ENCODE measurements at regions not wholly inside any gene's neighbourhood (a gene's known extent, or its start where the extent isn't known, plus 50 kb on each side); places are given as distances from the start of the nearest gene placed in this dataset.

DNA sequence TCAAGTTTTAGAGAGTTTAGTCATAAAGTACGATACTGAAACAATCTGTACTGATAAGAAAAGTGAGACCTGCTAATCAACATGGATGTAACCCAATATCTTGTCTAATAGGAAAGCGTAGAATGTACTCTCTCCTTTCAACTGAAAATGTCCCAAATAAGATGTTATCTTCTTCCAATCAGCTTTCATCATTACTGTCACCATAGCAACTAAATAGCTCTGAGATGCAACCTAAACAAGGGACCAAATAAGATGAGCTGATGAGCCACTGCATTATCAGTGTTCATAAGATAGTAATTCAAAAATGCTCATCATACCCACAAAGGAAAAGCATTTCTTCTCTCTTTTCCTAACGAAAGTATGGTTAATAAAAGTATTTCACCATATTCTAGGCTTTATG, 1108.3 kb upstream of the MAP3K7 start:
- DNase-seq (ENCODE audit: low read depth): no peak

DNA sequence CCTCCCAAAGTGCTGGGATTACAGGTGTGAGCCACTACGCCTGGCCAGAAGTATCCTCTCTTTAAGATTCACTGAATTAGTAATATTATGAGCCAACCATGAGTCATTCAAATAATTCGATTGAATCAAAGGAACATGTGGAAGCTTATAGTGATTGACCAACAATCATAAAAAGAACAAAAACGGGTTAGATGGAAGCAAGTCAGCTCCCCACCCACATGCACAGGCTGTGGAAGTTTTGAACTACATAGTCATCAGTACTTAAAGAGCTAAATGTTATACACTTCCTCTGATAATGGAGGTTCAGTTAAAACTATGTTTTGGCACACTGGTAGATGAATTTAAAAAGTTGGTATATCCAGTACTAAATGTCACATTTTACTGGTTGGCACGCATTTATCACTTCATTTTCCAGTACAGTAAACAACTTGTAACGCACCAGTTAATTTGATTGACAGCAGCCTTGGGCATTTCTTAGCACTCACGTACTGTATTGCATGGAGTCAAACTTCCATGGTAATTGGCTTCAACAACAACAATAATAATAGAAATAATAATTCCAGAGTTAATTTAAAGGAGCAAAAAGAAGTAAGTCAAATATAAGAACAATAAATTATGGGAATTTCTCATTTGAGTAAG, 1107.3 kb upstream of the MAP3K7 start:
- DNase-seq (ENCODE audit: low read depth): peak; percentile 33

DNA sequence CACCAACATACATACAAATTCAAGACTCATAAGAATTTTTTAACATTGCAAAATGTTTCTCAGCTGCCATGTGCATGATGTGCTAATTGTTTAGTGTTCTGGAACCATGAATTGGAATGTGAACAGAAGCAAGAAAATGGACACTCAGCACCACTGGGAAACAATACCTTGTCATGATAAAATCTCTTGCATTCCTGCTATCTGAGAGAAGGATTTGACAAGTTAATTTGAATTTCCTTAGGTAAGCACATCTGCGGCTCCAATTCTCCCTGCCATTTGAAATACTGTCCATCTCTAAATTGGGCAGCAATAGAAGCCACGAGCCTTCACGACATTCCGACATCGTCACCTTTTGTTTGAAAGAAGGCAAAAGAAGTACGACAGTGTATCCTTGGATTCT, 1104.6 kb upstream of the MAP3K7 start:
- DNase-seq (ENCODE audit: low read depth): no peak

DNA sequence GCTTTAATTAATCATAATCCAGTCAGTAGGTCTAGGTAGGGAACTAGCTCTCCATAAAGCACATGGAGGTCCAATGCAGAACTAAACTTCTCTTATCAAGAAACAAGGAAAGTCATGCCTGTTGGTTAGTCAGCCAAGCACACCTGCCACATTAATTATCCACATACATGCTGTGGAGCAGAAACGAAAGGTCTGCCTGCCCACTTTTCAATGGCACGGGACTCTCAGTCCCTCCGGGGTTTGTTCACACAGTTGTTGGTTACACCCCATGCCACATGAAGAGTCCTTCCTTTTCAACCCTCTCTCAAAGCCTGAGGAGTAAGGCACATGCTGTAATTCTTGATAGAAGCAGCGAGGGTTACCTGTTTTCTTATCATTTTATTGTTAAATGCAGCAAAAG, 1096.4 kb upstream of the MAP3K7 start:
- DNase-seq (ENCODE audit: low read depth): no peak

DNA sequence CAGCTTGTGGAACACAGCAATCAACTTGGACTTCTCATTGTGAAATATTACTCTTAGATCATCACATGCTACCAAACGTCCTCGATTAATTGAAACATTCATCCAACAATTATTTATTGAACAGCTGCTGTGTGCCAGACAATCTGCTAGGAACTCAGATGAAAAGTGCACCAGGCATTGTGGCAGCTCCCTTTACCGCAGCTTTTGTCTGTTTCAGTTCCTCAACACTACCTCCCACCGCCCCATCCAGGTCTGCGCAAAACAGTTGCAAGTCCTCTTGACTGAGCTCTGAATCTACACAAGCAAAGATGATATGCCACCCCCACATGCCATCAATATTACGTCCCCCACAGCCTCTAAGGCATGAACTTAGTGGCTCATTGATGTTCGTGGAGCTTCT, 1094.4 kb upstream of the MAP3K7 start:
- no peak for DNase-seq (ENCODE audit: low read depth)

DNA sequence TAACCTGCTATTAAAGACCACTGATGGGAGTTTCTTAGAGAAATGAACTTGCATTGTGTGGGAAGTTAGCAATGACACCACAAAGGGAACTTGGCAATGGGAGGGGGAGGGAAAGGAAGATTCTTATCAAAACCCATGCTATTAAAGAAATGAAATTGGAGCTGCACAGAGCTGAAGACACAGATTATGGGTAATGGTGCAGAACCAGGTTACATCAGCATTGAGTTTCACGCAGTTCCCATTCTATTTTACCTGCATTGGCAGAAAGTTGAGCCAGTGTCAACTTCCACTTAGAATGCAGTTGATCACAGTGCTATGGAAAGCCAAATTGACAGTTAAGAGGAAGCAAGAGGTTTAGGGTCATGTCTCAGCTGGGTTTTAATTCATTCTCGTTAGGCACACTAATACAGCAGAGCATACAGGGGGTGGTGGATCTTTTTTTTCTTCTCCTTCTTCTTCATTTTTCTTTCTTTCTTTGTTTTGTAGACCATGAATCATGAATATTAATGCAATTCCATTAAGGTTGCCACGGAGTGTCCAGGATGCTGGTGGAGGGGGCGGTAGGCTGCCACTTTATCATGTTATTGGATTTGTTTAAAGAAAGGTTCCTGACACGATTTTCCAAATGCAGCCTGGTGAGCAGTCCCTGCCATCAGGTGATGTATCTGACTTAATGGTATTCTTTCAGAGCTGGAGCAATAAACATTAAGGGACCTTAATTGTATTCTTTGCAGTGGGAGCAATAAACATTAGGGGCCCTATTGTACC, 1092.0 kb upstream of the MAP3K7 start:
- no peak for DNase-seq (ENCODE audit: low read depth)

DNA sequence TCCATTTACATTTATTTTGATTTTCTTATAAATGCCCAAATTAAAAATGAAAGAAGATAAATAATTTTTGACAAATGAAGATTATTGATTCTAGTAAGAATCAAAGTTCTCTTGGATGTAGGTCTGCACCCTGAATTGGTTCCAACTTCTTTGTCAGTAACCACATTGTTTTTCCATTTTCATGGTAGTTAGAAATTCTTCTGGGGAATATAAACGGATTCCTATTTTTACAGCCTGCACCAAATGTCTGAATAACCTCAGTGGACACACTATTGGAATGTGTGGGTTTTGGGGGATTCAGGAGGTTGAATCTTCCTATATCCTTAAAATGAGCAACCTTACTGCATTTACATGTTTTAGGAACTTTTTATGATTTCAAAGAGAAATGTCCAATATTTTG, 1085.3 kb upstream of the MAP3K7 start:
- no peak for DNase-seq (ENCODE audit: low read depth)

DNA sequence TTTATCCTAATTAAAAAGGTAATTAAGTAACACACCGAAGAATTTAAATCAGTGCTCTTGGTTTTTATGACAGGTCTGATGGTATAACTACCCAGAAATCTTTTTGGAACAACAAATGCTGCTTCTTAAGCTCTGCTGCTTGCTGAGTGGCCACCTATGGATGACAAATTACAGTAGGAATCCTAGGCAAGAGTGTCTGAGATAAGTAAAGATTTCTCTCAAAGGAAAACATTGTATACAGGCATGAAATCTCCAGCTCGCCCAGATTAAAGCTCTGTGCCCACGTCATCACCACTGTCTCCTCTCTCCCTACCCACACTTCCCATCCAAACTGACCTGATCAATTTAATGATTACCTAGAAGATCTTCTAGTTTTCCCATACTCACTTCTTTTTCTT, 1083.0 kb upstream of the MAP3K7 start:
- DNase-seq (ENCODE audit: low read depth): no peak

DNA sequence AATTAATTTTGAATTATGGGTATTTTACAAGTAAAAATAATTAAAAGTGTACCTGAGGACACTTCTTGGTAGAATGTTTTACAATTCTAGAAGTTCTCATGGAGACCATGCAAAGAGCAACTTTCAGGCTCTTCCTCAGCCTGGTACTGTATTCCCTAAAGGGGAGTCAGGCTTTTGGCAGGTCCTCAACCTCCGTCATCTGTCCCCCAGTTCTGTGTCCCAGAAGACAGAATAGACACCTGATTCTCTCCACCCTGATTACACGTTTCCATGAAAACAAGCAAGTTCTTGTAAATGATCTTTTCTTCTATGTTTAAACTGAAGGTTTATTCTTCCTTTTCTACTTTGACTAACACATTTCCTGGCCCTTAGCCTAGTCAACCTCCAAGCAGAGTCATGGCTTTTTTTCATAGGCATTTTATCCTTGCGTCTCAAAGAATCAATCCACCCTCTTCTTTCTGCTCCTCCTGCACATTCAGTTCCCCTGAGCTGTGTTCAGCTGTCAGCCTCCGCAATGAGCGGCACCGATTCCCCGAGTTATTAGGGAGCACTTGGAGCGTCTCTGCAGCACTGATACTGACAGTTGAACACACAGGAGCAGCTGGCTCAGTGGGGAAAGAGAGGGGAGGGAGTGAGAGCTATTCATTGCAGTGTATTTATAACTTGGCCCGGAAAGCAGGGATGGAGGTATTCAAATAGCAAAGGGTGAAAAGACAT, 1082.4 kb upstream of the MAP3K7 start:
- no peak for DNase-seq (ENCODE audit: low read depth)

DNA sequence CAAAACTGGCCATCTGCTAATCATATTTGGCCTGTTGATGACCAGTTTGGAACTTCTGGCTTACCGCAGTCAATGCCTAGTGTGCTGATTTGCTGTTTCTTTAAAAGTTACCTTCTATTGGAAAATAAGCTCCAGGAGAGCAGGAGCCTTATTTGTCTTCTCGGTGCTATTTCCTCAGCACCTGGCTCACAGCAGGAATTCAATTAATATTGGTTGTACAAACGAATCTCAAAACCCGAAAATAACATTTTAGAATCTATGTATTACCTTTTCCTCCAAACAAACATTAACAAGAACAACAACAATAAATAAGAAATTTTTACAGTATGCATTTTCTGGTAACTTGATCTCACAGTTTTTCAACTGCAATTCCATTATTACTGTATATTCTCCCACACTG, 1080.7 kb upstream of the MAP3K7 start:
- no peak for DNase-seq (ENCODE audit: low read depth)

DNA sequence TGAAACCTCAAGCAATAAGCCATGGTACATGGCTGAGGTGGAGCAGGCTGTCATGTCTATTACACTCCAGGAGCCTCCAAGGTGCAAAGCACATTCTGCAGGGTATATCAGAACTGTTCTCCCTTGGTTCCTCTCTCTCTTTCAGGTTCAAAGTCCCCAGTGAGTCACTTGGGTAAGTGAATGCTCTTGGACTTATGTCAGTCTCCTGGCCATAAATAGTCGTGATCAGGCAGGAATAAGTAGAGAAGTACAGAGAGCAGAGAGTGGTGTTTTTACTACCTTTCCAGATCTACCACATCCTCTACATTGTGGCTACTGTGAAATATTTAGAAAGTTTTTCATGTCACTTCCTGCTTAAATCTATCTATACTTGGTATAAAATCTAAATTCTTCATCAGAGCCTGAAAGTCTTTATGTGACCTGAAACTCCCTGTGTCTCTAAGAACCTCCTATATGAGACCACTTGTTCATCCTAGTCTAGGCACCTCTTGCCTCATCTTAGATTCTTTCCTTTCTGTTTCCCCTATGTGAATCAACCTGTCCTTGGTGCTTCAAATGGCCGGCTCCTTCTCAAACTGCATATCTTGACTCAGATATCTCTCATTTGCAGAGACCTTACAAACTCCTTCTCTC, 1077.6 kb upstream of the MAP3K7 start:
- DNase-seq (ENCODE audit: low read depth): no peak

DNA sequence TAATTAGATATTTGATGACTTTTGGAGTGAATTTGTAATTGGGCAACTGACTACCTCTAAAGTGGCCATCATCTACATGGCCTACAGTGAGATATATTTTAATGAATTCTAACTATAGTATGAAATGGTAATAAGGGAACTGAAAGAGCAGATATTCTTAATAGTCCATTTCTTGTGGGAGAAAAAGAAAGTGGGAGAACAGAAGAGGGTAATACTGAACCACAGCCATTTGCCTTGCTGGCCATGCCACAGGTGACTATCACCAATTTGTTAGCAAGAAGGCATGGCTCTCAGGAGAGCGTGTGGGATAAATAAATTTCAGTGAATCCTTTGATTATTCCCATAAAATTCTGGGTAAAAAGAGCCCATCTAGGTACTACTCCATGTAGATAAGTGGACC, 1074.0 kb upstream of the MAP3K7 start:
- no peak for DNase-seq (ENCODE audit: low read depth)

DNA sequence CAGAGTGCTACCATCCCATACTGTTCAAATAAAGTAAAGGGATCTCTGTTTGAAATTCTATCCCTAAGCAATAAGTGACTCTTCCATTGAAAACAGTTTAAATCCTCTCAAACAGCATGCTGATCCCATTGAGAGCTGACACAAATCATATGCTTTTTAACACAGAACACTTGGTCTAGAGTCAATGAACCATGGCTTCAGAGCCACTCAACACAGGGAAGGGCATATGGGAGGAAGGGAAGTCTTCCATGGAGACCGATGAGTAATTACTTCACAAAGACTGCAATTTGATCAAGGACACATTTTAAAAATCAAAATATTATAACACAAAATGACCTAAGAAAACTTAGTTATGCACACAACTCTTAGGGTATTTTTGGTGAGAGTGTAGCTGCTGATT, 1073.0 kb upstream of the MAP3K7 start:
- DNase-seq (ENCODE audit: low read depth): no peak

DNA sequence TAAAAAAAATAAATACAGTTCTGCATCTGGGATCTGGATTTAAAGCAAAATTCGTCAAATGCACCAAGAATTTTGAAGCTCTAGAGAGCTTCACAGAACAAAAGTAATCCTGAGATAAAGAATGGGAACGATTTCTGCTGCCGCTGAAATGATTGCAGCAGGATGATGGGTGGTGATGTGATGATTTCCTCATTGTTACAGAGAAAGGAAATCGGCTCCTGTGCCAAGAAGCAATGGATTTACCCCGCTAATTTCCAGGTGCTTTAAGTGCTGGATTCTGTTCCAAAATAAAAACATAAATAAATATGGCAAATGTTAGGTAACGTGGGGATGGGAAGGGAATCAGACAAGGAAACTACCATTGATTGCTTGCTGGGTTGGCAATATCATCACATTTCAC, 1067.9 kb upstream of the MAP3K7 start:
- DNase-seq (ENCODE audit: low read depth): no peak

DNA sequence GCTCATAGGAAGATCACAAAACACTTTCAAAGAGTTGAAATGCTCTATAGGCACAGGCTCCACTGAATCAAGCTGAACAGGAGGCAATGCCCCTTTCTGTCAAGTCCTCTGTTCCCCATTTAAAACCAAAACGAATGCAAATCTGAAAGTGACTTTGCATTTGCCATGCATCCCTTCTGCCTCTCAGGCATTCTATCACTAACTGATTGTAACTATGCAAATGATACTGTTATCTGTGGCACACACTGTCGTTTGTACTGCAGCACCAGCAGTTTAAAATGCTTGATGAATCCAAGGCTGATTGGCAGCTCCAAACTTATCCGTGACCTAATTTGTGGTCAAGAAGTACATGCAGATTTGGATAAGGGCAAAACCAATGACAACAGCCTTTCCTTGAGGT, 1067.5 kb upstream of the MAP3K7 start:
- DNase-seq (ENCODE audit: low read depth): no peak

DNA sequence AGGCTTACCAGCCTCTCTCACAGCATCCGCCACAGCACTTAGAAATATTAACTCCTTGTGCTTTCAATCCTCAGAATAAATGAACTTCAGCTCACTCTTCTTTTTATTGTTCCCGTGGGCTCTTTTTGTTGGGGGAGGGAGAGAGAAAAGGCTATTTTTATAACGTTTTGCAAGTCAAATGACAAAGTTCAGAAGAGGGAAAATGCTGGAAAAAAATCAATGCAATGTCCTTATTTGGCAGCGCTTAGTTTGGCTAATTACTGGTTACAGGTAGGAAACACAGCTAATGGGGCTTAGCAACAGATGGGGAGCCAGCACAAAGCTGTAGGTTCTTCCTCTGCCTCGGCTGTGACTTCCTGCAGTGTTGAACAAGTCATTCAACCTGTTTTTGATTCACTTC, 1067.0 kb upstream of the MAP3K7 start:
- DNase-seq (ENCODE audit: low read depth): no peak

DNA sequence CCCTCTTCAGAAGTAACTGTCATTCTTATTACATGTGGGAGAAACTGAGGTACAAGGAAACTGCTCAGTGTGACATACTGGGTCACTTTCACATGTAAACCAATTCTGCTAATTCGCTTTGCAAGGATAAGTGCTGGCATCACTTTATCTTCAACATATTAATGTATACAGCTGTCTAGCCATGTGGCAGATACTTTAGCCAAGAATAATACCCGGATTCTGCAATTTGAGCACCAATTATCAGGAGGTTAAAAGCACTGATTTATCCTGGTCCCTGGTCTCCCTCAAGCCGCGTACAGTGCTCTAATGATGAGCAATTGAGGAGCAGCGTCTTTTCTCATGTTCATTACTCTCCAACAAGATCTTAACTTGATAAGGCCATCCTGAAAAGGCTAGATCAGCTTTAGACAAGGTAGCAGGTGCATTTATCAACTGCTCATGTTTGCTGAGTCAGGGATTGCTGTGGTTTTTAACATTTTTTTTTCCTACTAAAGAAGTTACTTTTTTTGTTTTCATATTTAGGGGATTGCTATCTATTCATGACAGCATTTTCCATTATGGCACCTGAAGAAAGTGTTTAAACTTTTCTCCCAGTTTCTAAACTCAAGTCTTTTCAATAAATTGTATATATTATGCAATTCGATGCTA, 1066.3 kb upstream of the MAP3K7 start:
- DNase-seq (ENCODE audit: low read depth): no peak

DNA sequence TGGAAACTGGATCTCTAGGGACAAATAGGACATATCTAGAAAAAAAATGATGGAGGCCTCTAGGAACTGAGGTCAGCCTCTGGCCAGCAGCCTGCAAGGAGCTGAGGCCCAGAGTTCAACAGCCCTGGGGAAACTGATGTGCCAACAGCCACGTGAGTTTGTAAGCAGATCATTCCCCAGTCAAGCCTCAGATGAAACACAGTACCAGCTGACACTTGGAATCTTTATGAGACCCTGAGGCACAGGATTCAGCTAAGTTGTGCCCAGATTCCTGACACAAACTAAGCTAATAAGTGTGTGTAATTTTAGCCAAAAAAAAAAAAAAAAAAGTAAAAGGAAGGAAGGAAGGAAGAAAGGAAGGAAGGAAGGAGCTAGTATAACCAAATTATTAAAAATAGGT, 1059.8 kb upstream of the MAP3K7 start:
- DNase-seq (ENCODE audit: low read depth): no peak

DNA sequence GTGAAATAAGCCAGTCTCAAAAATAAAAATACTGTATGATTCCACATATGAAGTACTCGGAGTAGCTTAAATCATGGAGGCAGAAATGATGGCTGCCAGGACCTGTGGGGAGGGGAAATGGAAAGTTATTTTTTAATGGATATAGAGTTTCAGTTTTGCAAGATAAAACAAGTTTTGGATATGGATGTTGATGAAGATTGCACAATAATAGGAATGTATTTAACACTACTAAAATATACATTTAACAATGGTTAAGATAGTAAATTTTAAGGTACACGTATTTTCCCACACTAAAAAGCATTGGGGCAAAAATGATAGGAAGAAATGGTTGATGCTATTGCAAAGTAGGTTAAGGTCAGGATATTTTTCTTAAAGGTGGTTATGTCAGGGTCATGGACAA, 1058.9 kb upstream of the MAP3K7 start:
- no peak for DNase-seq (ENCODE audit: low read depth)

DNA sequence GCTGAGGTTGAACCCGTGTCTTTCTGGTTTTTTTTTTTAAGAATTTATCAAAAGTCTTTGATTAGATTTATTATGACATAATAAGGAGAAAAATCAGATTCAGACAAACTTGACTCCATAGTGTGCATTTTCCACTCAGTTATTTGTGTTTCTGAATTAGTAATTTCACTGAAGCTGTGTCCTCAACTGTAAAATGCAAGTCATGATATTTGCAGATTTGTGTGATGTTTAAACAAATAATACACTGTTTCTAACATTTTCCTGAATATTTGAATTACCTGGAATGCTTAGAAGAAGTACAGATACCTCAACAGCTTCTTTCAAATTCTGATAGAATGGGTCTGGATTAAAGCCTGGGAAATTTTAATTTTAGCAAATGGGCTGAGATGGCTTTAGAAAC, 1050.3 kb upstream of the MAP3K7 start:
- DNase-seq (ENCODE audit: low read depth): no peak

DNA sequence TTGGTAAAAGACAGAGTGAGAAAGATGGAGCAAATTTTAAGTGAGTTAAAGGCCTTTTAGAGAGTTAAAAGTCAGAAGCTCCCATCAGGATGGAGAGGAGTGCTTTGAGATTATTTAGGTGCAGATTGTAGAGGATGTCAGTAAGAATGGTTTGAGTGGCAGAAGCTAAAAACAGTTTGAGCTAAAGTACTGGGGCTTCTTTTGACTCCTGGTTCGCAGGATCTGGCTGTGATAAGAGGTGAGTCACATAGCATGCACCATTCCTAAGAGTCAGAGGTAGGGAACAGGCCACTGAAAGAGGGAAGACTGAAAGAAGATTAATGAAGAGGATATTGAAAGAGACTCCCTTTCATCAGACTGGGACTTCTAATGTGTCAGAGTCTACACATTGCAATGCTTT, 1047.9 kb upstream of the MAP3K7 start:
- no peak for DNase-seq (ENCODE audit: low read depth)

DNA sequence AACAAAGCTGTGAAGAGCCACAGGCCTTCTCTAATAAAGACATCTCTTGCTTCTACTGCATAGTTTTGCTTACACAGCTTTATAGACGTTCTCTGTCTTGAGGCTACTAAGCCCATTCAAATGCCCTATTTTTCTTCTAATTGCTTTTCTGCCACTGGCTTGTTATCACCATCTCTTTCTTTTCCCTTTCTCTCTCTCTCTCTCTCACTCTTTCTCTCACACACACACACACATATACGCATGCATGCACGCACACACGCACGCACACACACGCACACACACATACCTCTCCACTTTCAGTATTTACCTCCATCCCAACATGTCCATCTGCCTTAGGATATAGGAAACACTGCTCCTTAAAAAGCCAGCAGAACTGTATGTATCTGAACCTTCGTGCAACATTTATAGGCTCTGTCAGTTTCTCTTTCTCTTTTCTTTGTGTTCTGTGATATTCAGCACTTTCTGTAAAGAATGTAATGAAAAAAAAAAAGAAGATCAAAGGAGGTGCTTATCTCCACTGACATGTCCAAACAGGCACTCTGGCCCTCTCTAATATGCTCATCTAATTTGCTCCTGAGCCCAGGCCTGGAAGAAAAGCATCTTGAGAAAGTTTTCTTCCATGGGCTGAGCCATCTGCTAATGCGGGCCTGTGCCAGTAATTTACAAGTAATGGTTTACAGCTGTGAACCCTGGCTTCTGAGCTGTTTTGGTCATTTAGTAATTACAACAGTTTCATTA, 1046.7 kb upstream of the MAP3K7 start:
- no peak for DNase-seq (ENCODE audit: low read depth)

All from HS-5 (cell line).